ENCODE measurements at regions not wholly inside any gene's neighbourhood (a gene's known extent, or its start where the extent isn't known, plus 50 kb on each side); places are given as distances from the start of the nearest gene placed in this dataset.

GRCh38 chr6:141704151-141704550, 428.6 kb upstream of the GJE1 start:
- DNase-seq: no peak
- TF ChIP-seq, protein P1, sequence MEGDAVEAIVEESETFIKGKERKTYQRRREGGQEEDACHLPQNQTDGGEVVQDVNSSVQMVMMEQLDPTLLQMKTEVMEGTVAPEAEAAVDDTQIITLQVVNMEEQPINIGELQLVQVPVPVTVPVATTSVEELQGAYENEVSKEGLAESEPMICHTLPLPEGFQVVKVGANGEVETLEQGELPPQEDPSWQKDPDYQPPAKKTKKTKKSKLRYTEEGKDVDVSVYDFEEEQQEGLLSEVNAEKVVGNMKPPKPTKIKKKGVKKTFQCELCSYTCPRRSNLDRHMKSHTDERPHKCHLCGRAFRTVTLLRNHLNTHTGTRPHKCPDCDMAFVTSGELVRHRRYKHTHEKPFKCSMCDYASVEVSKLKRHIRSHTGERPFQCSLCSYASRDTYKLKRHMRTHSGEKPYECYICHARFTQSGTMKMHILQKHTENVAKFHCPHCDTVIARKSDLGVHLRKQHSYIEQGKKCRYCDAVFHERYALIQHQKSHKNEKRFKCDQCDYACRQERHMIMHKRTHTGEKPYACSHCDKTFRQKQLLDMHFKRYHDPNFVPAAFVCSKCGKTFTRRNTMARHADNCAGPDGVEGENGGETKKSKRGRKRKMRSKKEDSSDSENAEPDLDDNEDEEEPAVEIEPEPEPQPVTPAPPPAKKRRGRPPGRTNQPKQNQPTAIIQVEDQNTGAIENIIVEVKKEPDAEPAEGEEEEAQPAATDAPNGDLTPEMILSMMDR (IDR thresholded peaks at IDR 0.05): no peak
- TF ChIP-seq POLR2A (IDR thresholded peaks at IDR 0.05): no peak

DNA sequence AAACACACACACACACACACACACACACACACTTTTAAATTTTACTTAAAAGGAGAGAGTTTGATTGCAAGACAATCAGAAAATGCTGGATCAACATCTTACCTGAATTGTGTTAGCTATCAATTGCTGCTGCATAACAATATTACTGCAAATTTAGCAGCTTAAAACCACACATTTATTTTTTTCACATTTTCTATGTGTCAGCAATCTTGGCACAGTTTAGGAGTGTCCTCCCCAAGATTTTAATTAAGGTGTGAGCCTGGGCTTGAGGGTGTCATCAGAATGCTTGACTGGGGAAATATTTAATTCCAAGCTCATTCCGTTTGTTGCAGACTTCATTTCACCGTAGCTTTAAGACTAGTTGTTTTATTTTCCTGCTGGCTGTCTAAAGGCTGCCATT, 431.0 kb upstream of the GJE1 start:
- TF ChIP-seq, protein P1 (IDR thresholded peaks at IDR 0.05): no peak
- no peak for TF ChIP-seq POLR2A (IDR thresholded peaks at IDR 0.05)

More at GRCh38 chr6:141704151-141704550, 428.6 kb upstream of the GJE1 start:
- Histone ChIP-seq H3K4me3 (no peak overlapping the region), H3K4me1 (no peaks in the 10 kb centered on the region), H3K27ac (no peak overlapping the region), H3K9me3 (no peaks in the 10 kb centered on the region), H3K36me3 (no peaks in the 10 kb centered on the region), H3K27me3 (no peaks in the 10 kb centered on the region)

GRCh38 chr6:141700819-141701218, 431.9 kb upstream of the GJE1 start:
- no peaks in the 10 kb centered on the region for H3K36me3 ChIP-seq
- TF ChIP-seq POLR2A (IDR thresholded peaks at IDR 0.05): no peak
- TF ChIP-seq, protein P1 (IDR thresholded peaks at IDR 0.05): no peak
- no peak for DNase-seq
- H3K27me3 ChIP-seq: no peaks in the 10 kb centered on the region
- H3K4me3 ChIP-seq: no peak overlapping the region
- no peak overlapping the region for H3K27ac ChIP-seq
- no peaks in the 10 kb centered on the region for H3K9me3 ChIP-seq
- H3K4me1 ChIP-seq: no peaks in the 10 kb centered on the region

More for the DNA sequence above, 431.0 kb upstream of the GJE1 start:
- Histone ChIP-seq H3K9me3 (no peaks in the 10 kb centered on the region), H3K27ac (no peak overlapping the region), H3K4me1 (no peaks in the 10 kb centered on the region), H3K27me3 (no peaks in the 10 kb centered on the region), H3K4me3 (no peak overlapping the region), H3K36me3 (no peaks in the 10 kb centered on the region)
- no peak for DNase-seq

- TF ChIP-seq, protein P1 (IDR thresholded peaks at IDR 0.05): no peak
- no peak for TF ChIP-seq POLR2A (IDR thresholded peaks at IDR 0.05)
Observed at GRCh38 chr6:141688916-141689315, 443.8 kb upstream of the GJE1 start.

DNA sequence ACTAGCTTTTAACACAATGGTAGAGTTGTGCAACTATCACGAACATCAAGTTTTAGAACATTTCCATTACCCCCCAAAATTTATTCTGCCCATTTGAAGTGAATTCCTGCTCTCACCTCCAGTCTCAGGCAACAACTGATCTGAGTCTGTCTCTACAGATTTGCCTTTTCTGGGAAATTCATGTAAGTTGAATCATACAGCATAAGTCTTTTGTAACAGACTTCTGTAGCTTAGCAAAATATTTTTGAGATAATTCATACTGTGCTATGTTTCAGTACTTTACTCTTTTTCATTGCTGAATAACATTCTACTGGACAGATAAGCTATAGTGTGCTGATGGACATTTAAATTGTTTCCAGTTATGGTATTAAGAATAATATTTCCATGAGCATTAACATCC, 447.3 kb upstream of the GJE1 start:
- Histone ChIP-seq H3K27me3 (no peaks in the 10 kb centered on the region), H3K27ac (no peak overlapping the region), H3K9me3 (no peaks in the 10 kb centered on the region), H3K36me3 (no peaks in the 10 kb centered on the region), H3K4me1 (no peaks in the 10 kb centered on the region), H3K4me3 (no peak overlapping the region)
- DNase-seq: no peak
- no peak for TF ChIP-seq POLR2A (IDR thresholded peaks at IDR 0.05)

More at GRCh38 chr6:141688916-141689315, 443.8 kb upstream of the GJE1 start:
- Histone ChIP-seq H3K4me3 (no peak overlapping the region), H3K9me3 (no peaks in the 10 kb centered on the region), H3K36me3 (no peaks in the 10 kb centered on the region), H3K4me1 (no peaks in the 10 kb centered on the region), H3K27me3 (no peaks in the 10 kb centered on the region), H3K27ac (no peak overlapping the region)
- no peak for DNase-seq

- no peak for TF ChIP-seq POLR2A (IDR thresholded peaks at IDR 0.05)
- TF ChIP-seq, protein P1 (IDR thresholded peaks at IDR 0.05): no peak
- DNase-seq: no peak
Observed at GRCh38 chr6:141682391-141682790, 450.3 kb upstream of the GJE1 start.

More at GRCh38 chr6:141682391-141682790, 450.3 kb upstream of the GJE1 start:
- Histone ChIP-seq H3K4me3 (no peak overlapping the region), H3K36me3 (no peaks in the 10 kb centered on the region), H3K4me1 (no peaks in the 10 kb centered on the region), H3K27ac (no peak overlapping the region), H3K27me3 (no peaks in the 10 kb centered on the region), H3K9me3 (no peaks in the 10 kb centered on the region)

Data from Peyer's patch (tissue), 4 donors.